ENCODE measurements at regions not wholly inside any gene's neighbourhood (a gene's known extent, or its start where the extent isn't known, plus 50 kb on each side); places are given as distances from the start of the nearest gene placed in this dataset.

DNA sequence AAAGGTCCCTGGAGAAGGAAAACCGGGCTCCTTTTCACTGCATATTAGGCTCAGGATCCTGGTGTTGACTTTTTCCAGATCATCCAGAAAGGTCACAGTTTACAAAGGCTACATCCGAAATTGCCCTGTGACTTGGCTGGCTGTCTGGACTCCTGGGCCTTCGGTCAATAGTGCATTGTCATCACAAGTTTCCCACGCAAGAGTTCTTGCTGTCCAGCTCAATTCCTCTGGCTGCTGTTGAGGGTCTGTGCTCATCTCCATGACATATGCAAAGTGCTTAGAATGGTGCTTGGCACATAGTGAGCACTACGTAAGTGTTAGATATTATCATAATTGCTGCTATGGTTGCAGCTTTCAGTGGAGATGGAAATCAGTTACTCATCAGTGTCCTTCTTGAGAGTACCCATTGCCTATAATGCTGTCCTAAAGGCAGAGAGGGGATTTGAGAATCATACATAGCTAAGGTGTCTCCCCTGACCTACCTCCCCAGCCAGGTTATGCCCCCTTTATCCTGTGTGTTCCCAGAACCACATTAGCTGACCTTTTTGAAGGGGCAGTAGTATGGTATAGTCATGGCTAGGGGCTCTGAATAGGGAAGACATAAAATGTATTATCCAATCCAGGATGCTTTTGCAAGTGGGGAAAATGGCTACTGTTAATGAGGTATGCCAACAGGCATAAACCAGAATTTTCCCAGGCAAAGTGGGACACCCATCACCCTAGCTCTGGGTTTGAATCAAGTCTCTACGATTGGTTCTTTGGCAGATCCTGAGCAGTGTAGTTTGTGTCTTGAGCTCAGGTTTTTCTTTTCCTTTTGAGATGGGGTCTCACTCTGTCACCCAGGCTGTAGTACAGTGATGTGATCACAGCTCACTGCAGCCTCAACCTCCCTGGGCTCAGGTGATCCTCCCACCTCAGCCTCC is 132.0 kb upstream of the CCND2 start:
- TF ChIP-seq YY1 (IDR thresholded peaks at IDR 0.05; ENCODE audit: extremely low read depth, insufficient replicate concordance, low read depth, low read length) = no peak
- no TSS peak for BruUV-seq (replicated peaks)
- DNase-seq (ENCODE audit: low read depth, low spot score) = no peak
- Histone ChIP-seq H3K36me3 (ENCODE audit: control insufficient read depth in 1 of 2, insufficient read depth in 2 of 2, low read length in 2 of 2) (no peaks in the 10 kb centered on the region), H3K9me3 (ENCODE audit: control insufficient read depth in 1 of 2, insufficient read depth in 1 of 2, low read depth in 1 of 2, low read length in 2 of 2) (no peaks in the 10 kb centered on the region), H3K79me2 (ENCODE audit: insufficient read depth, low read length) (no peaks in the 10 kb centered on the region), H3K27me3 (ENCODE audit: insufficient read depth, low read length) (peaks cover 27% of the 10 kb centered on the region), H3K4me3 (replicated peaks in 1 of 2; ENCODE audit: low read depth in 1 of 2, low read length in 2 of 2) (no peak overlapping the region), H3K9me2 (ENCODE audit: insufficient read depth) (no peaks in the 10 kb centered on the region), H3K9ac (ENCODE audit: low read length) (no peak overlapping the region), H3K4me2 (ENCODE audit: low read length) (no peak overlapping the region), H4K20me1 (ENCODE audit: insufficient read depth) (no peaks in the 10 kb centered on the region), H3K4me1 (ENCODE audit: control insufficient read depth in 1 of 2, insufficient read depth in 2 of 2, low read length in 2 of 2) (peaks cover 0 to 8% of the 10 kb centered on the region in 2 experiments; a peak in 2 of 4 replicates), H3K27ac (ENCODE audit: low read depth, low read length) (no peak overlapping the region), H2AFZ (ENCODE audit: low read depth, low read length, poor library complexity, severe bottlenecking) (no peak overlapping the region)
- intact Hi-C loops (cut with micrococcal nuclease) = no loop called here
- ChIA-PET POLR2A (no interaction called here), CTCF (no interaction called here), RAD21 (ENCODE audit: low non-redundant PET in 1 of 2, low total read pairs in 2 of 2, uncharacterized antibody in 2 of 2, unreplicated experiment in 2 of 2) (no interaction called here)
- ATAC-seq = no peak

DNA sequence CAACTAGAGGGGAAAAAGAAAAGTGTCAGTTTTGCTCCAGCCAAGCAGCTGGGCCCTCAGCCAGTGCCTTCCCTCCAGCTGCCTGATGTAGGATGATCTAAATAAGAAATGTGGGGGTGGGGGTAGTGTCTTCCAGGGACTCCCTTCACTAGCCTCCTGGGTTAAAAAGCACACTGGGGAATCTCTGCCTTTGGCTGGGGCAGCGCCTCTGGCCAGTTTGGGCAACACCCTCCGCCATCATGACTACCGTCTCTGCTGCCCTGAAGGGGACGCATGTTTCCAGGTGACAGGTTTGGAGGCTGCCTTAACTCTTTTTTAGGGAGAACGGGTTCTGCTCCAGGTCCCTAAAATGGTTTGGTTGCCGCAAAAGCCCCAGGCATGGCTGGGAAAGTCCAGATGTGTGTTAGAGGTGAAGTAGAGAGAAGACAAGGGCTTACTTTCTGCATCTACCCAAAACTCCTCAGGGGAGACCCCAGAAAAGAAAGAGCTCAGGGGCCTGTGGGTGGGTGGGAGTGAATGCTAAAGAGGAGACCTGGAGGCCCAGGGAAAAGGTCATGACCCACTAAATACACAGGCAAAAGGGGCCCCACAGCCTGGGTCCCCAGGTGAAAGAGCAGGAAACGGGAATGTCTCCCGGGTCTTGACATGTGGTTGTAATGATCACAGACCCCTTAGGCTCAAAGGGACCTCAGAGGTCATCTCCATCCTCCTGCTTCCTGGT is 132.8 kb upstream of the CCND2 start:
- ChIA-PET CTCF (no interaction called here), POLR2A (no interaction called here), RAD21 (ENCODE audit: low non-redundant PET in 1 of 2, low total read pairs in 2 of 2, uncharacterized antibody in 2 of 2, unreplicated experiment in 2 of 2) (no interaction called here)
- no peak overlapping the region for H2AFZ ChIP-seq (ENCODE audit: low read depth, low read length, poor library complexity, severe bottlenecking)
- H3K4me2 ChIP-seq (ENCODE audit: low read length) = no peak overlapping the region
- no peak for TF ChIP-seq SP1 (IDR thresholded peaks at IDR 0.05; ENCODE audit: low read depth)
- TF ChIP-seq, protein P1, sequence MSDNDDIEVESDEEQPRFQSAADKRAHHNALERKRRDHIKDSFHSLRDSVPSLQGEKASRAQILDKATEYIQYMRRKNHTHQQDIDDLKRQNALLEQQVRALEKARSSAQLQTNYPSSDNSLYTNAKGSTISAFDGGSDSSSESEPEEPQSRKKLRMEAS (IDR thresholded peaks at IDR 0.05) = no peak
- no peak overlapping the region for H3K4me3 ChIP-seq (replicated peaks in 1 of 2; ENCODE audit: low read depth in 1 of 2, low read length in 2 of 2)
- ATAC-seq = no peak
- no peaks in the 10 kb centered on the region for H3K9me3 ChIP-seq (ENCODE audit: control insufficient read depth in 1 of 2, insufficient read depth in 1 of 2, low read depth in 1 of 2, low read length in 2 of 2)
- no peaks in the 10 kb centered on the region for H4K20me1 ChIP-seq (ENCODE audit: insufficient read depth)
- H3K4me1 ChIP-seq (ENCODE audit: control insufficient read depth in 1 of 2, insufficient read depth in 2 of 2, low read length in 2 of 2) = peaks cover 0 to 8% of the 10 kb centered on the region in 2 experiments; a peak in 2 of 4 replicates
- intact Hi-C loops (cut with micrococcal nuclease) = no loop called here
- H3K9me2 ChIP-seq (ENCODE audit: insufficient read depth) = no peaks in the 10 kb centered on the region
- H3K27ac ChIP-seq (ENCODE audit: low read depth, low read length) = no peak overlapping the region
- H3K36me3 ChIP-seq (ENCODE audit: control insufficient read depth in 1 of 2, insufficient read depth in 2 of 2, low read length in 2 of 2) = no peaks in the 10 kb centered on the region
- H3K79me2 ChIP-seq (ENCODE audit: insufficient read depth, low read length) = no peaks in the 10 kb centered on the region
- peaks cover 18% of the 10 kb centered on the region for H3K27me3 ChIP-seq (ENCODE audit: insufficient read depth, low read length)
- no peak overlapping the region for H3K9ac ChIP-seq (ENCODE audit: low read length)
- DNase-seq (ENCODE audit: low read depth, low spot score) = no peak
- no TSS peak for BruUV-seq (replicated peaks)

Measured in HCT116 (cell line).